ENCODE measurements at regions not wholly inside any gene's neighbourhood (a gene's known extent, or its start where the extent isn't known, plus 50 kb on each side); places are given as distances from the start of the nearest gene placed in this dataset.
"Not testable (repeated sequence)": the region's sequence is repeated elsewhere in the genome, so short reads cannot be mapped to it uniquely, and the experiment has no call there.

- DNase-seq, result no peak
These were observed 159.7 kb downstream of the VSIG4 start for GRCh38 chrX:65879977-65880799.

- no peak for DNase-seq
These were observed 161.4 kb downstream of the VSIG4 start for GRCh38 chrX:65878456-65878855.

- no peak for DNase-seq
These were observed 161.9 kb downstream of the VSIG4 start for GRCh38 chrX:65877953-65878352.

GRCh38 chrX:65875614-65876013 is 164.3 kb downstream of the VSIG4 start:
- not testable (repeated sequence) for DNase-seq

- DNase-seq, result no peak
These were observed 165.1 kb downstream of the VSIG4 start for GRCh38 chrX:65874765-65875164.

- DNase-seq, result no peak
These were observed 165.8 kb downstream of the VSIG4 start for GRCh38 chrX:65874110-65874509.

GRCh38 chrX:65873385-65873784 is 166.5 kb downstream of the VSIG4 start:
- DNase-seq, result no peak

- no peak for DNase-seq
These were observed 168.1 kb downstream of the VSIG4 start for GRCh38 chrX:65871671-65872311.

GRCh38 chrX:65870544-65870943 is 169.3 kb downstream of the VSIG4 start:
- not testable (repeated sequence) for DNase-seq

GRCh38 chrX:65866773-65867172 is 173.1 kb downstream of the VSIG4 start:
- DNase-seq, result no peak

- no peak for DNase-seq
These were observed 173.7 kb downstream of the VSIG4 start for GRCh38 chrX:65866146-65866545.

- DNase-seq, result no peak
These were observed 177.2 kb downstream of the VSIG4 start for GRCh38 chrX:65862638-65863037.

GRCh38 chrX:65859299-65859698 is 180.6 kb downstream of the VSIG4 start:
- DNase-seq, result no peak

- DNase-seq, result not testable (repeated sequence)
These were observed 185.4 kb downstream of the VSIG4 start for GRCh38 chrX:65854437-65854836.

GRCh38 chrX:65851306-65851705 is 183.9 kb downstream of the MSN start:
- DNase-seq, result not testable (repeated sequence)

GRCh38 chrX:65850821-65851220 is 183.4 kb downstream of the MSN start:
- not testable (repeated sequence) for DNase-seq

GRCh38 chrX:65846974-65847373 is 179.5 kb downstream of the MSN start:
- DNase-seq, result no peak

GRCh38 chrX:65841263-65841662 is 173.8 kb downstream of the MSN start:
- no peak for DNase-seq

- DNase-seq, result no peak
These were observed 171.2 kb downstream of the MSN start for GRCh38 chrX:65838674-65839073.

GRCh38 chrX:65837875-65838549 is 170.6 kb downstream of the MSN start:
- DNase-seq, result no peak

- no peak for DNase-seq
These were observed 163.8 kb downstream of the MSN start for GRCh38 chrX:65831268-65831667.

GRCh38 chrX:65828599-65828998 is 161.1 kb downstream of the MSN start:
- no peak for DNase-seq

- DNase-seq, result not testable (repeated sequence)
These were observed 157.8 kb downstream of the MSN start for GRCh38 chrX:65825226-65825625.

Measured in right hindlimb (tissue), 1 donor.